GM23338 (cell line): ENCODE measurements at regions not wholly inside any gene's neighbourhood (a gene's known extent, or its start where the extent isn't known, plus 50 kb on each side); places are given as distances from the start of the nearest gene placed in this dataset.

Experiments
- ATAC-seq: fragments of 200-7000 bp; cut with Tn5 transposase; 3 replicates; pipeline ENCODE4 v1.9.1; 2020
- DNase-seq: peaks from one replicate; pipeline ENCODE4 v3.0.0-alpha.2; 2015; ENCODE audit warnings: low spot score
- H2AFZ ChIP-seq: fragments of 200-600 bp; sonication (generic); 2 replicates; pipeline ENCODE4 v1.8.0; 2016; ENCODE audit warnings: antibody characterized with exemption, mild to moderate bottlenecking, moderate library complexity
- H3F3A ChIP-seq: fragments of 200-600 bp; sonication (generic); replicated peaks from 2 replicates; pipeline ENCODE4 v1.8.0; 2017; ENCODE audit warnings: antibody characterized with exemption, mixed run types, low read depth
- H3K27ac ChIP-seq: fragments of 200-600 bp; sonication (generic); 2 replicates; pipeline ENCODE4 v1.6.1; 2016; ENCODE audit warnings: low read depth
- H3K27me3 ChIP-seq: fragments of 200-600 bp; sonication (generic); 2 replicates; pipeline ENCODE4 v1.8.0; 2016; ENCODE audit warnings: mild to moderate bottlenecking, mixed run types, moderate library complexity; ENCODE audit not compliant: insufficient read depth
- H3K36me3 ChIP-seq: fragments of 200-600 bp; sonication (generic); 2 replicates; pipeline ENCODE4 v1.8.0; 2016; ENCODE audit warnings: mild to moderate bottlenecking; ENCODE audit not compliant: insufficient read depth
- H3K4me1 ChIP-seq: fragments of 200-600 bp; sonication (generic); 2 replicates; pipeline ENCODE4 v1.8.0; 2016; ENCODE audit warnings: mild to moderate bottlenecking, moderate library complexity; ENCODE audit not compliant: insufficient read depth
- H3K4me2 ChIP-seq: fragments of 200-600 bp; sonication (generic); 2 replicates; pipeline ENCODE4 v1.7.1; 2017; ENCODE audit warnings: mixed run types
- H3K4me3 ChIP-seq: fragments of 200-600 bp; sonication (generic); 2 replicates; pipeline ENCODE4 v1.6.1; 2016; ENCODE audit warnings: mixed run types
- H3K79me2 ChIP-seq: fragments of 200-600 bp; sonication (generic); replicated peaks from 2 replicates; pipeline ENCODE4 v1.8.0; 2017; ENCODE audit warnings: mild to moderate bottlenecking; ENCODE audit not compliant: insufficient read depth
- H3K9me2 ChIP-seq: fragments of 200-600 bp; sonication (generic); 2 replicates; pipeline ENCODE4 v1.8.0; 2017; ENCODE audit not compliant: insufficient read depth
- H4K20me1 ChIP-seq: fragments of 200-600 bp; sonication (generic); replicated peaks from 2 replicates; pipeline ENCODE4 v1.8.0; 2017; ENCODE audit warnings: mild to moderate bottlenecking; ENCODE audit not compliant: insufficient read depth
- H3K27ac Mint-ChIP-seq: 2 replicates; pipeline ENCODE4 v1.8.0; 2020; ENCODE audit warnings: inconsistent platforms, mild to moderate bottlenecking, moderate library complexity, mixed read lengths
- H3K27me3 Mint-ChIP-seq: 3 replicates; pipeline ENCODE4 v1.8.0; 2022; ENCODE audit warnings: low read depth, mild to moderate bottlenecking, moderate library complexity, mixed read lengths, inconsistent platforms; ENCODE audit not compliant: insufficient read depth, poor library complexity
- H3K36me3 Mint-ChIP-seq: 3 replicates; pipeline ENCODE4 v1.8.0; 2021; ENCODE audit warnings: low read depth, mild to moderate bottlenecking, inconsistent platforms, moderate library complexity, mixed read lengths
- H3K4me1 Mint-ChIP-seq: 3 replicates; pipeline ENCODE4 v1.8.0; 2020; ENCODE audit warnings: mild to moderate bottlenecking, inconsistent platforms, mixed read lengths
- H3K4me3 Mint-ChIP-seq: 3 replicates; pipeline ENCODE4 v1.8.0; 2021; ENCODE audit warnings: moderate library complexity, mild to moderate bottlenecking, inconsistent platforms, mixed read lengths
- H3K9me3 Mint-ChIP-seq: 3 replicates; pipeline ENCODE4 v1.8.0; 2020; ENCODE audit warnings: moderate library complexity, mild to moderate bottlenecking, inconsistent platforms, mixed read lengths
- CREB1 ChIP-seq: fragments of 250-450 bp; sonication (Bioruptor Pico); IDR thresholded peaks from 2 replicates; pipeline ENCODE4 v1.5.0; 2020; ENCODE audit warnings: low read depth, mild to moderate bottlenecking, moderate library complexity
- CTCF ChIP-seq, 2 experiments: fragments of 200-600 bp in 1 of 2; sonication (generic) in 1 of 2; conservative IDR thresholded peaks; 2 replicates each; pipeline versions ENCODE4 v1.5.1 to v1.6.1; 2016 to 2017; ENCODE audit warnings: antibody characterized with exemption in 2 of 2, low read depth in 2 of 2, mild to moderate bottlenecking in 2 of 2, moderate library complexity in 1 of 2
- ETS1 ChIP-seq: IDR thresholded peaks from 2 replicates; pipeline ENCODE4 v1.6.1; 2016; ENCODE audit warnings: antibody characterized with exemption
- EZH2 ChIP-seq: fragments of 200-600 bp; sonication (generic); IDR thresholded peaks from one replicate; pipeline ENCODE4 v1.8.0; 2017; ENCODE audit warnings: antibody characterized with exemption, mild to moderate bottlenecking, low read depth; ENCODE audit not compliant: unreplicated experiment
- EZH2phosphoT487 ChIP-seq: fragments of 200-600 bp; sonication (generic); IDR thresholded peaks from one replicate; pipeline ENCODE4 v1.8.1; 2018; ENCODE audit warnings: antibody characterized with exemption; ENCODE audit not compliant: unreplicated experiment
- JUNB ChIP-seq: IDR thresholded peaks from one replicate; pipeline ENCODE4 v1.6.1; 2016; ENCODE audit warnings: antibody characterized with exemption; ENCODE audit not compliant: unreplicated experiment
- NANOG ChIP-seq: IDR thresholded peaks from 2 replicates; pipeline ENCODE4 v1.6.1; 2016; ENCODE audit warnings: antibody characterized with exemption, borderline replicate concordance
- POLR2AphosphoS5 ChIP-seq: IDR thresholded peaks from 2 replicates; pipeline ENCODE4 v1.6.1; 2016; ENCODE audit warnings: antibody characterized with exemption, low read depth
- REST ChIP-seq: IDR thresholded peaks from one replicate; pipeline ENCODE4 v1.6.1; 2018; ENCODE audit warnings: antibody characterized with exemption; ENCODE audit not compliant: unreplicated experiment
- STAT1 ChIP-seq: IDR thresholded peaks from one replicate; pipeline ENCODE4 v1.6.1; 2016; ENCODE audit warnings: antibody characterized with exemption; ENCODE audit not compliant: unreplicated experiment
- ZNF114 ChIP-seq: fragments of 250-450 bp; sonication (Bioruptor Pico); IDR thresholded peaks from 2 replicates; pipeline ENCODE4 v1.5.0; 2020; ENCODE audit warnings: mild to moderate bottlenecking, moderate library complexity
- ZNF331 ChIP-seq: fragments of 250-450 bp; sonication (Bioruptor Pico); IDR thresholded peaks from 2 replicates; pipeline ENCODE4 v1.5.0; 2020; ENCODE audit warnings: low read depth, mild to moderate bottlenecking, moderate library complexity
- ZNF462 ChIP-seq: fragments of 250-450 bp; sonication (Bioruptor Pico); IDR thresholded peaks from 2 replicates; pipeline ENCODE4 v1.5.0; 2020; ENCODE audit warnings: mild to moderate bottlenecking, moderate library complexity

- peaks cover 26% of the 10 kb centered on the region for H3K9me3 Mint-ChIP-seq
These were observed 176.1 kb downstream of the TXNL1 start for GRCh38 chr18:56462276-56462675.

More at GRCh38 chr18:56462276-56462675, 176.1 kb downstream of the TXNL1 start:
- no peaks in the 10 kb centered on the region for H3K27me3 ChIP-seq
- TF ChIP-seq STAT1, result no peak
- TF ChIP-seq EZH2, result no peak
- no peak for TF ChIP-seq NANOG
- TF ChIP-seq ZNF462 (CRISPR knock-in tag), result no peak
- TF ChIP-seq ZNF331, result no peak
- TF ChIP-seq CREB1 (CRISPR knock-in tag), result no peak
- no peak for TF ChIP-seq REST
- no peak for TF ChIP-seq CTCF (conservative IDR thresholded peaks at IDR 0.05; ENCODE audit: low read depth in 2 of 2)
- TF ChIP-seq ZNF114 (CRISPR knock-in tag), result no peak
- no peak for TF ChIP-seq EZH2phosphoT487
- no peak for TF ChIP-seq POLR2AphosphoS5
- TF ChIP-seq JUNB, result no peak
- no peak for TF ChIP-seq ETS1
- Mint-ChIP-seq H3K4me3 (no peak overlapping the region), H3K27ac (no peak overlapping the region), H3K36me3 (peaks cover 16% of the 10 kb centered on the region; the same call in 2 of the 3 replicates), H3K4me1 (peaks cover 7% of the 10 kb centered on the region; the same call in 2 of the 3 replicates), H3K27me3 (no peaks in the 10 kb centered on the region)
- ATAC-seq, result no peak
- 0 out of 2 replicates have a peak, but pooled peaks cover 15% of the 10 kb centered on the region for H3K9me2 ChIP-seq
- no peaks in the 10 kb centered on the region for H3K4me1 ChIP-seq
- H3F3A ChIP-seq, result no peaks in the 10 kb centered on the region
- no peaks in the 10 kb centered on the region for H4K20me1 ChIP-seq
- no peak for DNase-seq
- no peak overlapping the region for H3K4me3 ChIP-seq
- no peak overlapping the region for H3K4me2 ChIP-seq
- no peak overlapping the region for H3K27ac ChIP-seq
- peaks cover 11% of the 10 kb centered on the region; the same call in 1 of the 2 replicates for H3K36me3 ChIP-seq
- 0 out of 2 replicates have a peak overlapping the region, but pooled peaks have one; percentile 47 for H2AFZ ChIP-seq
- no peaks in the 10 kb centered on the region for H3K79me2 ChIP-seq
